A549 (cell line): ENCODE measurements at regions not wholly inside any gene's neighbourhood (a gene's known extent, or its start where the extent isn't known, plus 50 kb on each side); places are given as distances from the start of the nearest gene placed in this dataset.

Experiments
- ATAC-seq, 2 experiments: fragments of 200-7000 bp in 1 of 2; fragments of >200 bp in 1 of 2; cut with Nextera tagmentation in 1 of 2; cut with Tn5 transposase in 1 of 2; 3 replicates each; pipeline versions ENCODE4 v1.8.0 to v1.9.1; 2018 to 2020; ENCODE audit warnings: mild to moderate bottlenecking in 1 of 2, moderate library complexity in 1 of 2
- CTCF ChIA-PET: fragments of 300-600 bp; sonication (Branson Sonifier 250); formaldehyde crosslinking; extraction: SDS; loops from one replicate; lab custom pipeline; 2021; ENCODE audit warnings: antibody characterized with exemption, inconsistent platforms; lab: Yijun Ruan, JAX
- POLR2A ChIA-PET: fragments of 350-600 bp; formaldehyde crosslinking; extraction: SDS; loops from one replicate; lab custom pipeline; 2021; ENCODE audit warnings: antibody characterized with exemption, inconsistent platforms; lab: Yijun Ruan, JAX
- DNase-seq, 2 experiments: peaks; one replicate each; pipeline versions ENCODE4 v3.0.0 to v3.0.0-alpha.2; 2011 to 2016; ENCODE audit warnings: low read depth in 1 of 2, low spot score in 1 of 2
- FAIRE-seq: peaks from 2 replicates; lab custom pipeline; 2011; peaks lifted over from hg19 to GRCh38; lab: Jason Lieb, UNC
- H3K27ac ChIP-seq, 2 experiments: fragments of >200 bp; sonication (Bioruptor Twin); formaldehyde crosslinking; 3 replicates each; pipeline ENCODE4 v1.5.1; 2016 to 2017
- H3K4me1 ChIP-seq: fragments of >200 bp; sonication (Bioruptor Twin); formaldehyde crosslinking; 3 replicates; pipeline ENCODE4 v1.6.1; 2016
- H3K4me2 ChIP-seq: fragments of >200 bp; sonication (Bioruptor Twin); formaldehyde crosslinking; 3 replicates; pipeline ENCODE4 v1.6.1; 2016
- H3K4me3 ChIP-seq: fragments of >200 bp; sonication (Bioruptor Twin); formaldehyde crosslinking; 3 replicates; pipeline ENCODE4 v1.5.1; 2016
- H3K9me3 ChIP-seq: fragments of >200 bp; sonication (Bioruptor Twin); formaldehyde crosslinking; 3 replicates; pipeline ENCODE4 v1.6.1; 2016
- BHLHE40 ChIP-seq: IDR thresholded peaks from 2 replicates; pipeline ENCODE4 v1.6.1; 2012; ENCODE audit warnings: low read depth, low read length, inconsistent platforms
- CBX2 ChIP-seq: fragments of 200-600 bp; sonication (generic); IDR thresholded peaks from 2 replicates; pipeline ENCODE4 v1.6.1; 2016; ENCODE audit warnings: low read depth, mild to moderate bottlenecking, borderline replicate concordance
- CBX8 ChIP-seq: fragments of 200-600 bp; sonication (generic); IDR thresholded peaks from 2 replicates; pipeline ENCODE4 v1.6.1; 2016
- CEBPB ChIP-seq, 2 experiments: fragments of >200 bp in 1 of 2; sonication (Bioruptor Twin) in 1 of 2; formaldehyde crosslinking in 1 of 2; IDR thresholded peaks; 2 replicates each; pipeline ENCODE4 v1.6.1; 2012 to 2016
- EHF ChIP-seq: fragments of 250-450 bp; sonication (Bioruptor Pico); IDR thresholded peaks from 2 replicates; pipeline ENCODE4 v1.5.0; 2020; ENCODE audit warnings: mild to moderate bottlenecking
- EHMT2 ChIP-seq: fragments of 200-600 bp; sonication (generic); IDR thresholded peaks from 2 replicates; pipeline ENCODE4 v1.6.1; 2016; ENCODE audit warnings: antibody characterized with exemption, low read depth, mild to moderate bottlenecking, moderate library complexity
- FOSB ChIP-seq: fragments of 250-450 bp; sonication (Bioruptor Pico); IDR thresholded peaks from 2 replicates; pipeline ENCODE4 v1.5.0; 2020; ENCODE audit warnings: mild to moderate bottlenecking, moderate library complexity
- FOXS1 ChIP-seq: fragments of 250-450 bp; sonication (Bioruptor Pico); IDR thresholded peaks from 2 replicates; pipeline ENCODE4 v1.5.0; 2020; ENCODE audit warnings: mild to moderate bottlenecking, moderate library complexity
- HDAC2 ChIP-seq: fragments of 200-600 bp; sonication (generic); IDR thresholded peaks from 2 replicates; pipeline ENCODE4 v1.6.1; 2016
- HEYL ChIP-seq: fragments of 250-450 bp; sonication (Bioruptor Pico); IDR thresholded peaks from 2 replicates; pipeline ENCODE4 v1.8.0; 2021; ENCODE audit warnings: mild to moderate bottlenecking, moderate library complexity
- HOXA7 ChIP-seq: fragments of 250-450 bp; sonication (Bioruptor Pico); IDR thresholded peaks from 2 replicates; pipeline ENCODE4 v1.5.0; 2020; ENCODE audit warnings: mild to moderate bottlenecking, moderate library complexity
- HOXB5 ChIP-seq: fragments of 250-450 bp; sonication (Bioruptor Pico); IDR thresholded peaks from 2 replicates; pipeline ENCODE4 v1.5.0; 2020; ENCODE audit warnings: mild to moderate bottlenecking, moderate library complexity
- JUN ChIP-seq, 2 experiments: fragments of >200 bp; sonication (Bioruptor Twin); formaldehyde crosslinking; IDR thresholded peaks; 2 replicates in 1 of 2; 3 replicates in 1 of 2; pipeline ENCODE4 v1.6.1; 2016 to 2017
- JUNB ChIP-seq: fragments of >200 bp; sonication (Bioruptor Twin); formaldehyde crosslinking; IDR thresholded peaks from 2 replicates; pipeline ENCODE4 v1.6.1; 2016
- KDM5A ChIP-seq: fragments of 200-600 bp; sonication (generic); IDR thresholded peaks from 2 replicates; pipeline ENCODE4 v1.6.1; 2016; ENCODE audit warnings: antibody characterized with exemption, mild to moderate bottlenecking
- NFE2L2 ChIP-seq: fragments of 150-350 bp; conservative IDR thresholded peaks from 2 replicates; pipeline ENCODE4 v1.6.1; 2014; ENCODE audit warnings: low read length
- PHF8 ChIP-seq: fragments of 200-600 bp; sonication (generic); IDR thresholded peaks from 2 replicates; pipeline ENCODE4 v1.6.1; 2016; ENCODE audit warnings: low read depth, mild to moderate bottlenecking, antibody characterized with exemption, moderate library complexity, borderline replicate concordance
- RARB ChIP-seq: fragments of 250-450 bp; sonication (Bioruptor Pico); IDR thresholded peaks from 2 replicates; pipeline ENCODE4 v1.8.0; 2021; ENCODE audit warnings: mild to moderate bottlenecking, moderate library complexity
- RNF2 ChIP-seq: fragments of 200-600 bp; sonication (generic); IDR thresholded peaks from 2 replicates; pipeline ENCODE4 v1.6.1; 2016; ENCODE audit warnings: low read depth, mild to moderate bottlenecking, antibody characterized with exemption, moderate library complexity, borderline replicate concordance
- TFCP2L1 ChIP-seq: fragments of 250-450 bp; sonication (Bioruptor Pico); IDR thresholded peaks from 2 replicates; pipeline ENCODE4 v1.5.0; 2021; ENCODE audit warnings: mild to moderate bottlenecking
- TP53 ChIP-seq: fragments of 250-450 bp; sonication (Bioruptor Pico); IDR thresholded peaks from 2 replicates; pipeline ENCODE4 v1.5.0; 2021; ENCODE audit warnings: mild to moderate bottlenecking, moderate library complexity
- ZNF302 ChIP-seq: fragments of 250-450 bp; sonication (Bioruptor Pico); IDR thresholded peaks from 2 replicates; pipeline ENCODE4 v1.9.0; 2021; ENCODE audit warnings: inconsistent platforms, mild to moderate bottlenecking, moderate library complexity
- WGBS: methylation state at CpG from one replicate; pipeline ENCODE4 v1.1.6; 2017; ENCODE audit errors: missing lambda C conversion rate; 5-methylcytosine and 5-hydroxymethylcytosine counted together
- TF ChIP-seq, protein P1 (sequence below): fragments of 250-450 bp; sonication (Bioruptor Pico); IDR thresholded peaks from 2 replicates; pipeline ENCODE4 v1.5.0; 2020; ENCODE audit warnings: low read depth, mild to moderate bottlenecking, moderate library complexity
- TF ChIP-seq, protein P2 (sequence below): fragments of 200-600 bp; sonication (generic); IDR thresholded peaks from 2 replicates; pipeline ENCODE4 v1.6.1; 2016; ENCODE audit warnings: antibody characterized with exemption, mild to moderate bottlenecking, moderate library complexity
- TF ChIP-seq, protein P3 (sequence below): IDR thresholded peaks from 2 replicates; pipeline ENCODE4 v1.6.1; 2012

DNA sequence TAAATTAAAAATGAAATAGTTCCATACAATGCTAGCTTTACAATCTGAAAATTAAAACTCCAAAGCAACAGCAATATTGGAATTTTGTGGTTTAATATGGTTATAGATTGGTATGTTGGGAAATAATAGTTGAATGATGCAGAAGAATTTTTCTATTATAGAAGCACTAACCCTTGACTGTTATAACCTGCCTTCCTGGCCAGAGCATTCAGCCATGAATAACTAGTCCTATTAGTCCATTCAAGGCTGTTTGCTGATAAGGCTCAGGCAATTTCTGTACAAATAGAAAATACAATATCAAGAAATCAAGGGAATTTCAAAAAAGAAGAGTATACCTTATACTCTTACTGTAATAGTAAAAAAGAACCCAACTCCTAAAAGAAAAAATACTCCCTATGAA, 101.6 kb upstream of the SP4 start (continued):
- TF ChIP-seq HEYL (no peak), CEBPB (IDR thresholded peaks at IDR 0.05) (no peak), CBX2 (no peak), TP53 (CRISPR knock-in tag) (no peak), HOXB5 (CRISPR knock-in tag) (no peak)
- TF ChIP-seq, protein P1, sequence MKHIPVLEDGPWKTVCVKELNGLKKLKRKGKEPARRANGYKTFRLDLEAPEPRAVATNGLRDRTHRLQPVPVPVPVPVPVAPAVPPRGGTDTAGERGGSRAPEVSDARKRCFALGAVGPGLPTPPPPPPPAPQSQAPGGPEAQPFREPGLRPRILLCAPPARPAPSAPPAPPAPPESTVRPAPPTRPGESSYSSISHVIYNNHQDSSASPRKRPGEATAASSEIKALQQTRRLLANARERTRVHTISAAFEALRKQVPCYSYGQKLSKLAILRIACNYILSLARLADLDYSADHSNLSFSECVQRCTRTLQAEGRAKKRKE (CRISPR knock-in tag), result no peak
- TF ChIP-seq, protein P2, sequence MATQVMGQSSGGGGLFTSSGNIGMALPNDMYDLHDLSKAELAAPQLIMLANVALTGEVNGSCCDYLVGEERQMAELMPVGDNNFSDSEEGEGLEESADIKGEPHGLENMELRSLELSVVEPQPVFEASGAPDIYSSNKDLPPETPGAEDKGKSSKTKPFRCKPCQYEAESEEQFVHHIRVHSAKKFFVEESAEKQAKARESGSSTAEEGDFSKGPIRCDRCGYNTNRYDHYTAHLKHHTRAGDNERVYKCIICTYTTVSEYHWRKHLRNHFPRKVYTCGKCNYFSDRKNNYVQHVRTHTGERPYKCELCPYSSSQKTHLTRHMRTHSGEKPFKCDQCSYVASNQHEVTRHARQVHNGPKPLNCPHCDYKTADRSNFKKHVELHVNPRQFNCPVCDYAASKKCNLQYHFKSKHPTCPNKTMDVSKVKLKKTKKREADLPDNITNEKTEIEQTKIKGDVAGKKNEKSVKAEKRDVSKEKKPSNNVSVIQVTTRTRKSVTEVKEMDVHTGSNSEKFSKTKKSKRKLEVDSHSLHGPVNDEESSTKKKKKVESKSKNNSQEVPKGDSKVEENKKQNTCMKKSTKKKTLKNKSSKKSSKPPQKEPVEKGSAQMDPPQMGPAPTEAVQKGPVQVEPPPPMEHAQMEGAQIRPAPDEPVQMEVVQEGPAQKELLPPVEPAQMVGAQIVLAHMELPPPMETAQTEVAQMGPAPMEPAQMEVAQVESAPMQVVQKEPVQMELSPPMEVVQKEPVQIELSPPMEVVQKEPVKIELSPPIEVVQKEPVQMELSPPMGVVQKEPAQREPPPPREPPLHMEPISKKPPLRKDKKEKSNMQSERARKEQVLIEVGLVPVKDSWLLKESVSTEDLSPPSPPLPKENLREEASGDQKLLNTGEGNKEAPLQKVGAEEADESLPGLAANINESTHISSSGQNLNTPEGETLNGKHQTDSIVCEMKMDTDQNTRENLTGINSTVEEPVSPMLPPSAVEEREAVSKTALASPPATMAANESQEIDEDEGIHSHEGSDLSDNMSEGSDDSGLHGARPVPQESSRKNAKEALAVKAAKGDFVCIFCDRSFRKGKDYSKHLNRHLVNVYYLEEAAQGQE, result no peak
- TF ChIP-seq, all 56 proteins: peak for 0

DNA sequence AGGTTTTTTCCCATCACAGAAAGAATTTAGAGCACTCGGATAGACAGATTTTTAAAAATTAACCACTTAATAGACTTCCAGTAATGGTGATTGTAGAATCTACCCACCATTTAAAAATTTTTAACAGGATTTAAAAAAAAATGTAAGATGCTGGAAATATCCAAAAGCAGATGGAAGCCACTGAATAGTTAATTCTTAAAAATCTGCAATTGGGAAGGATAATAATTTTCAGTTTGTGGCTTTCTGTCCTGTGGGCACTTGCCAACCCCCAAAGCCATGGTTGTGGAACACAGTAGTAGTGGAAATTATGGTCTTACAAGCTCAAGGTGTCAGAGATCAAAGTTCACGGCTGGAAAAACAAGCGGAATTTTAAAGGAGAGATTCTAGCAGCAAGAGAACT, 101.0 kb upstream of the SP4 start:
- TF ChIP-seq, protein P3, sequence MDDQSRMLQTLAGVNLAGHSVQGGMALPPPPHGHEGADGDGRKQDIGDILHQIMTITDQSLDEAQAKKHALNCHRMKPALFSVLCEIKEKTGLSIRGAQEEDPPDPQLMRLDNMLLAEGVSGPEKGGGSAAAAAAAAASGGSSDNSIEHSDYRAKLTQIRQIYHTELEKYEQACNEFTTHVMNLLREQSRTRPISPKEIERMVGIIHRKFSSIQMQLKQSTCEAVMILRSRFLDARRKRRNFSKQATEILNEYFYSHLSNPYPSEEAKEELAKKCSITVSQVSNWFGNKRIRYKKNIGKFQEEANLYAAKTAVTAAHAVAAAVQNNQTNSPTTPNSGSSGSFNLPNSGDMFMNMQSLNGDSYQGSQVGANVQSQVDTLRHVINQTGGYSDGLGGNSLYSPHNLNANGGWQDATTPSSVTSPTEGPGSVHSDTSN, result no peak
- TF ChIP-seq RARB (CRISPR knock-in tag) (no peak), BHLHE40 (no peak), TFCP2L1 (CRISPR knock-in tag) (no peak), ZNF302 (CRISPR knock-in tag) (no peak), PHF8 (no peak), FOXS1 (CRISPR knock-in tag) (no peak), JUN (IDR thresholded peaks at IDR 0.05) (no peak), HOXA7 (CRISPR knock-in tag) (no peak), EHMT2 (no peak), JUNB (no peak), CBX8 (no peak), HEYL (no peak), CBX2 (no peak), NFE2L2 (no peak), HDAC2 (no peak), FOSB (CRISPR knock-in tag) (no peak), KDM5A (no peak), RNF2 (no peak), EHF (CRISPR knock-in tag) (no peak)
- Histone ChIP-seq H3K4me2 (no peak overlapping the region), H3K4me1 (no peaks in the 10 kb centered on the region), H3K27ac (no peak overlapping the region), H3K4me3 (no peak overlapping the region), H3K9me3 (no peaks in the 10 kb centered on the region; the same call in 2 of the 3 replicates)
- no peak for FAIRE-seq
- ChIA-PET CTCF (no interaction called here), POLR2A (no interaction called here)
- no peak for ATAC-seq
- WGBS, result 58% methylated on average over 3 of the region's 3 CpGs
- DNase-seq, result no peak
